CD4-positive, alpha-beta T cell treated with Interleukin-1 beta for 1 hour (primary cell): ENCODE measurements at regions not wholly inside any gene's neighbourhood (a gene's known extent, or its start where the extent isn't known, plus 50 kb on each side); places are given as distances from the start of the nearest gene placed in this dataset.
A peak's percentile ranks its signal among the peaks of the same experiment; 100 is the strongest.
"Not testable (repeated sequence)": the region's sequence is repeated elsewhere in the genome, so short reads cannot be mapped to it uniquely, and the experiment has no call there.

ENCODE experiments used
- DNase-seq, 2 donors: peaks; one replicate each; pipeline ENCODE4 v3.0.0-alpha.2; 2020 to 2022

DNA sequence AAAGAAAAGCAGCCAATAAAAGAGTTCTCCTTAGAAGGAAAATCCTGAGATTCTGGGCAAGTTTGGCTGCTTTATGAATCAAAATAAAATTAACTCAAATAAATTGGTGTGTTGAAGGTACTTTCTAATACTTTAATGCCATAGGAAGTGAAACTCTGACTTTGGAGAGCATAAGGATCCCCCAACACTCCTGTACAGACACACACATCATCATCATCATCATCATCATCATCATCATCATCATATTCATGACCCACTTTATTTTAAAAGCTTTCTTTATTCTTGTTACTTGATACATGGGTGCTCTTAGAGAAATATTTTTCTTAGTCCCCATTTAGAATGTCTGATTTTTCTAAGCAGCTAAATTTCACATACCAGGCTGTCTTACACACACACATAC is 283.1 kb upstream of the CYRIA start:
- DNase-seq: no peak

- DNase-seq: peak in 1 of 2 donors; percentile 1
These were observed 282.4 kb upstream of the CYRIA start for GRCh38 chr2:16948053-16948452.

DNA sequence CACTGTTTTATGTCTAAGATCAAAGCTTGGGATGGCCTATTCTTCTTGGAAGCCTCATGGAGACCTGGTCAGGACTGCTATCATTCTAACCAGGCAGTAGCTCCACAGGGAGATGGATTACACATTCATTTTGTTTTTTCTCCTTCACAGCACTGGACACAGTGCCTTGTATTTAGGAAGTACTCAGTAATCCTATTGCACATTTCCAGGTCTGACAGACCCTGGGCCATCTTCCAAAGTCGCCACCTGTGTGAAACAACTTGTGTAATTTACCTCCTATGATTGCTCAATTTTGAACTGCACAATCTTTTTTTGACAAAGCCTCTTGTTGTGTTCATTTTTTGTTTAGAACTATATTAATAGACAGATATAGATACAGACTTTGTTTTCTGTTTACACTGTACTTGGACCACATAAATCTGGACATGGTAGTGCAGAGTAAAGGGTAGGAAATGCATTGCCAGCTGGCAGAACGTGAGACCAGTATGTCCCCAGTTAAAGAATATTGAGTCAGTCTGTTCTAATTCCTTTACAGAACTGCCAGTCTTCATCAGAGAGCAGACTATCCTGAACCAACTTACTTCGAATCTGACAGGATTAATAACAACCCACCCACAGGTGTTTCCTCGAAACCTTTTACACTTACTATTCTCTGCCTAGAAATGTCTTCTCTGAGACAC is 277.8 kb upstream of the CYRIA start:
- DNase-seq: no peak

GRCh38 chr2:16940214-16940613 is 274.6 kb upstream of the CYRIA start:
- DNase-seq: no peak

DNA sequence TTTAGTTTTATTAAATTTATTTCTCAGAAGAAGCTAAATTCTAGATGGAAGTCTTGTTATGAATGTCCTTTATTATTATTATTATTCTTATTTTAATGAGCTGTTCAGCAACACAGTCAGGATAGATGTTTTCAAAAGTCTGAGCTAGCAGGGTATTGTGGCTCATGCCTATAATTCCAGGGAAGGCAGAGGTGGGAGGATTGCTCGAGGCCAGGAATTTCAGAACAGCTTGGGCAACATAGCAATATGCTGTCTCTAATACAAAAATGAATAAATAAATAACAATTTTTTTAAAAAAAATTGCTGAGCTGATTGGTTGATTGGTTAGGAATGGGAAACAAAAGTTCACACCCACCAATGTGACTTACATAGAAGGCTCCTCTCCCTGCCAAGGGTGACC is 274.1 kb upstream of the CYRIA start:
- DNase-seq: no peak

- no peak for DNase-seq
These were observed 267.7 kb upstream of the CYRIA start for GRCh38 chr2:16933355-16933754.

GRCh38 chr2:16932826-16933225 is 267.2 kb upstream of the CYRIA start:
- DNase-seq: no peak

GRCh38 chr2:16931441-16931840 is 265.8 kb upstream of the CYRIA start:
- no peak for DNase-seq

- DNase-seq: no peak
These were observed 261.8 kb upstream of the CYRIA start for GRCh38 chr2:16927398-16927797.

- DNase-seq: no peak
These were observed 259.5 kb upstream of the CYRIA start for GRCh38 chr2:16925145-16925544.

GRCh38 chr2:16915341-16915755 is 249.7 kb upstream of the CYRIA start:
- DNase-seq: not testable (repeated sequence)

GRCh38 chr2:16911746-16912145 is 246.1 kb upstream of the CYRIA start:
- DNase-seq: no peak

- DNase-seq: no peak
These were observed 243.0 kb upstream of the CYRIA start for GRCh38 chr2:16908656-16909055.

GRCh38 chr2:16907645-16908282 is 242.1 kb upstream of the CYRIA start:
- DNase-seq: no peak

GRCh38 chr2:16905325-16905724 is 239.7 kb upstream of the CYRIA start:
- not testable (repeated sequence) for DNase-seq

GRCh38 chr2:16900405-16901025 is 234.9 kb upstream of the CYRIA start:
- DNase-seq: no peak

GRCh38 chr2:16899958-16900357 is 234.3 kb upstream of the CYRIA start:
- DNase-seq: no peak

DNA sequence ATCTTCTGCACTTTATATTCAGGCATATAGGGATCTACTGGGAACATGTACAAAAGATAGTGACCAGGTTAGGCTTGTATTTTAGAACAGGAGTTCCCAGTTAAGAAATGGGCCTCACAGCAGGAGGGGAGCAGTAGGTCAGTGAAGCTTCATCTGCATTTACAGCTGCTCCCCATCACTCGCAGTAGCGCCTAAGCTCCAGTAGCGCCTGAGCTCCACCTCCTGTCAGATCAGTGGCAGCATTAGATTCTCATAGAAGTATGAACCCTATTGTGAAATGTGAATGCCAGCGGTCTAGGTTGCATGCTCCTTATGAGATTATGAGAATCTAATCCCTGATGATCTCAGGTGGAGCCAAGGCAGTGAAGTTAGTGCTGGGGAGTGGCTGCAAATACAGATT is 224.4 kb upstream of the CYRIA start:
- DNase-seq: no peak

DNA sequence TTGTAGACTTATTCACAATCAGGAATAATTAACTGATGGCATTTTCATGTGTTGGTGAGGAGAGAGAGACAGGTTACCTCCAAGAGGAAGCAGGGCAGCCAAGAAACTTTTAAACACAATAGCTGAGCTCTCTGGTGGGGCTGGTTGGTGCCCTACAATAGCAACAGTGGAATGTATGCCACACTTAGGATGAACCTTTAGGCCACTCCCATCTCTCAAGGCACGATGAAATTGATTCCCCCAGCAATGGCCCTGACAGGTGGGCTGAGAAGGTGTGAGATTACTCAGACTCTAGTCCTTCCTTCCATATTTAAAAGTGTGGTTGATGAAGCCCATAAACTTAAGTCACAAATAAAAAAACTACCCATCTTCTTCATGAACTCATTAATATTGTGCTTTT is 219.4 kb upstream of the CYRIA start:
- no peak for DNase-seq

DNA sequence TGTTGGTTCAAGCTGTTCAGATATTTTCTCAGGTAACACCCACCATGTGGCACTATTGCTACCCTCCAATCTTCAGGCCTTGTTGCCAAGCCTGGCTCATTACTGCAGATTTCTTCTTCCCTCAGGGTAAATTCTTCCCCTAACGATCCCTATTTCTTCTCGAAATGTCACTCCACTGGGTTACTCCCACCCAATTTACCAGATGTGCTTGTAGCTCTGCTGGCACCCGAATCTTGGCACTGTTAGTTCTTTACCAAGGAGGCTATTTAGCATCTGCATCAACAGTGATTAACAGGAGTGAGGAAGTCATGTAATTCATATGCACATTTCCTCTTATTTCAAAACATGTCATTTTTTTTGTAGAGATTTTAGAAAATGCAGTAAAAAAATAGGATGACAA is 217.1 kb upstream of the CYRIA start:
- DNase-seq: no peak

DNA sequence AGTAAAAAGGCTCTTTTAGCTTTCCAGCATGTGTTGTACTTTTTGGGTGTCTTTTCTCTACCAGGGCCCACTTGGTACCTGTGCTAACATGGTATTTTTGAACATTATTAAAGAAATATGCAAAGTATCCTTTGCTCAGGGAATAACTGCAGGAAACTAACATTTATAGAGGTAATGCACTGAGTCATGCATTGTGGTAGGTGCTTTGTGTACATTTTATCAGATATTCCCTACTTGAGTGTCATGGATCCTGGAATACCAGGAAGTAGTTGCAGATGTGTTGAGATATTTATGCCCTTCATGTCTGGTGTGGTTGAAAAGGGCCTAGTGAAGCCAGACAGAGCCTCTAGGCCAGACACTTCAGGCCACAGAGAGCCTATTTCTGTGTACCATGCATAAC is 215.5 kb upstream of the CYRIA start:
- DNase-seq: no peak

- no peak for DNase-seq
These were observed 205.8 kb upstream of the CYRIA start for GRCh38 chr2:16871411-16871810.

DNA sequence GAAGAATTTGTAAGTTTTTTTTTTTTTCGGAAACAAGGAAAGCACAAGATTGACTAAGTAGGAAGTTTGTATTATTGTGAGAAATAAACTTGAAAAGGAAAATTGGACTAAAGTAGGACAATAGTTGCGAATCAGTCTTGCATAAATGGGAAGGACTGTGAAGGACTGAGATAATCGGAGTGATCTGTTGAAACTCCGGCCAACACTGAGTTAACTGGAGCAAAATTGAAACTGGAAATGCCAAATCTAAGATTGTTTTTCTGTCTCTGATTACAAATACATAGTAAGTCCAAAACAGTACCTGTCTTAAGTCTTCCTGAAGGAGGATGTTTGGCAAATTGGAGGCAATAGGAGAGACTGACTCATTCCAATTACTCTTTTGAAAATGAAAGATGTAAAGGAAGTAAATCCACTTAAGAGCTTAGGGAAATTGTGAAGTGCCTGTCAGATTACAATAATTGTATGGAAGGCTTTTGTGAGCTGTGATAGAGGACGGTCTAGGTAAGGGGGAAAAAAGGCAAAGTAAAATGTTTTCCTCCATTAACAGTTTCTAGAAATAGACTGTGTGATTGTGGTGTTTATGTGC is 204.9 kb upstream of the CYRIA start:
- no peak for DNase-seq

GRCh38 chr2:16869711-16870110 is 204.1 kb upstream of the CYRIA start:
- DNase-seq: no peak
